H9 (cell line): ENCODE measurements at regions not wholly inside any gene's neighbourhood (a gene's known extent, or its start where the extent isn't known, plus 50 kb on each side); places are given as distances from the start of the nearest gene placed in this dataset.

Experiments used
- DNase-seq: peaks from one replicate; pipeline ENCODE4 v3.0.0-alpha.2; 2017
- H2AFZ ChIP-seq: one replicate; pipeline ENCODE4 v1.6.1; 2013; ENCODE audit warnings: mild to moderate bottlenecking, low read length, control low read depth, moderate library complexity
- H2AK5ac ChIP-seq: 2 replicates; pipeline ENCODE4 v1.6.1; 2013; ENCODE audit warnings: low read length, control low read depth, mixed read lengths; ENCODE audit not compliant: insufficient read length
- H2BK120ac ChIP-seq: one replicate; pipeline ENCODE4 v1.6.1; 2013; ENCODE audit warnings: low read depth, mild to moderate bottlenecking, low read length, control low read depth, inconsistent platforms; ENCODE audit not compliant: poor library complexity, severe bottlenecking
- H2BK12ac ChIP-seq: 2 replicates; pipeline ENCODE4 v1.6.1; 2013; ENCODE audit warnings: low read length, control low read depth, mixed read lengths, low read depth; ENCODE audit not compliant: insufficient read length
- H2BK15ac ChIP-seq: 2 replicates; pipeline ENCODE4 v1.6.1; 2013; ENCODE audit warnings: low read depth, low read length, control low read depth
- H2BK20ac ChIP-seq: one replicate; pipeline ENCODE4 v1.6.1; 2013; ENCODE audit warnings: low read depth, mild to moderate bottlenecking, low read length, control low read depth, inconsistent platforms; ENCODE audit not compliant: poor library complexity, severe bottlenecking
- H2BK5ac ChIP-seq: 2 replicates; pipeline ENCODE4 v1.6.1; 2013; ENCODE audit warnings: low read length, control low read depth, mixed read lengths; ENCODE audit not compliant: insufficient read length
- H3K14ac ChIP-seq: 2 replicates; pipeline ENCODE4 v1.6.1; 2013; ENCODE audit warnings: low read length, control low read depth; ENCODE audit not compliant: insufficient read depth
- H3K18ac ChIP-seq: 2 replicates; pipeline ENCODE4 v1.6.1; 2013; ENCODE audit warnings: low read depth, mild to moderate bottlenecking, mixed read lengths, low read length, control low read depth; ENCODE audit not compliant: insufficient read length
- H3K23ac ChIP-seq: 2 replicates; pipeline ENCODE4 v1.6.1; 2013; ENCODE audit warnings: low read length, control low read depth, mixed read lengths, low read depth; ENCODE audit not compliant: insufficient read length
- H3K23me2 ChIP-seq: 2 replicates; pipeline ENCODE4 v1.6.1; 2013; ENCODE audit warnings: low read depth, mild to moderate bottlenecking, mixed read lengths, low read length, control low read depth; ENCODE audit not compliant: insufficient read length, poor library complexity, severe bottlenecking
- H3K27ac ChIP-seq: 2 replicates; pipeline ENCODE4 v1.5.1; 2013; ENCODE audit warnings: low read length, control low read depth, mixed read lengths, low read depth; ENCODE audit not compliant: insufficient read length
- H3K27me3 ChIP-seq: 2 replicates; pipeline ENCODE4 v1.6.1; 2013; ENCODE audit warnings: low read length, control low read depth, inconsistent platforms; ENCODE audit not compliant: insufficient read depth
- H3K4ac ChIP-seq: 2 replicates; pipeline ENCODE4 v1.6.1; 2013; ENCODE audit warnings: low read depth, mild to moderate bottlenecking, control low read depth, inconsistent platforms, low read length, moderate library complexity
- H3K4me1 ChIP-seq: 2 replicates; pipeline ENCODE4 v1.6.1; 2013; ENCODE audit warnings: low read length, control low read depth, inconsistent platforms; ENCODE audit not compliant: insufficient read depth
- H3K4me2 ChIP-seq: 2 replicates; pipeline ENCODE4 v1.6.1; 2013; ENCODE audit warnings: low read length, control low read depth, mixed read lengths; ENCODE audit not compliant: insufficient read length, insufficient read depth
- H3K56ac ChIP-seq: 2 replicates; pipeline ENCODE4 v1.6.1; 2013; ENCODE audit warnings: low read depth, mild to moderate bottlenecking, mixed read lengths, low read length, control low read depth; ENCODE audit not compliant: insufficient read length
- H3K79me1 ChIP-seq: 2 replicates; pipeline ENCODE4 v1.6.1; 2013; ENCODE audit warnings: low read depth, mild to moderate bottlenecking, moderate library complexity, low read length, control low read depth, inconsistent platforms; ENCODE audit not compliant: insufficient read depth, poor library complexity, severe bottlenecking
- H3K79me2 ChIP-seq: 2 replicates; pipeline ENCODE4 v1.6.1; 2013; ENCODE audit warnings: low read length, control low read depth, inconsistent platforms; ENCODE audit not compliant: insufficient read depth
- H3K9ac ChIP-seq: 2 replicates; pipeline ENCODE4 v1.6.1; 2013; ENCODE audit warnings: low read length, control low read depth, mixed read lengths; ENCODE audit not compliant: insufficient read length; ENCODE audit errors: extremely low read depth
- H3K9me3 ChIP-seq: one replicate; pipeline ENCODE4 v1.6.1; 2013; ENCODE audit warnings: low read depth, low read length, inconsistent platforms; ENCODE audit not compliant: control insufficient read depth
- H3T11ph ChIP-seq: one replicate; pipeline ENCODE4 v1.6.1; 2013; ENCODE audit warnings: mild to moderate bottlenecking, low read length, control low read depth, inconsistent platforms
- H4K20me1 ChIP-seq: one replicate; pipeline ENCODE4 v1.6.1; 2013; ENCODE audit not compliant: control insufficient read depth, insufficient read length, insufficient read depth
- H4K5ac ChIP-seq: 2 replicates; pipeline ENCODE4 v1.6.1; 2013; ENCODE audit warnings: low read depth, mild to moderate bottlenecking, mixed read lengths, low read length, control low read depth; ENCODE audit not compliant: insufficient read length
- H4K8ac ChIP-seq: replicated peaks from 2 replicates; pipeline ENCODE4 v1.6.1; 2013; ENCODE audit warnings: low read length, control low read depth, mixed read lengths, low read depth; ENCODE audit not compliant: insufficient read length
- H4K91ac ChIP-seq: 2 replicates; pipeline ENCODE4 v1.6.1; 2013; ENCODE audit warnings: low read depth, mild to moderate bottlenecking, moderate library complexity, mixed read lengths, low read length, control low read depth; ENCODE audit not compliant: insufficient read length
- H3K27ac Mint-ChIP-seq, 3 experiments: 2 replicates in 2 of 3; 3 replicates in 1 of 3; pipeline ENCODE4 v1.8.0; 2020 to 2021; ENCODE audit warnings: mixed read lengths in 3 of 3, mild to moderate bottlenecking in 1 of 3, moderate library complexity in 1 of 3
- H3K27me3 Mint-ChIP-seq: 2 replicates; pipeline ENCODE4 v1.8.0; 2021; ENCODE audit warnings: low read depth, mild to moderate bottlenecking, moderate library complexity, mixed read lengths
- H3K36me3 Mint-ChIP-seq, 3 experiments: 2 replicates in 2 of 3; 3 replicates in 1 of 3; pipeline ENCODE4 v1.8.0; 2020 to 2021; ENCODE audit warnings: low read depth in 3 of 3, mixed read lengths in 3 of 3; ENCODE audit not compliant: insufficient read depth in 1 of 3
- H3K4me1 Mint-ChIP-seq, 2 experiments: 2 replicates each; pipeline ENCODE4 v1.8.0; 2020; ENCODE audit warnings: mixed read lengths in 2 of 2
- H3K4me3 Mint-ChIP-seq, 2 experiments: 2 replicates in 1 of 2; 3 replicates in 1 of 2; pipeline ENCODE4 v1.8.0; 2020 to 2021; ENCODE audit warnings: mild to moderate bottlenecking in 2 of 2, mixed read lengths in 2 of 2, moderate library complexity in 1 of 2
- H3K9me3 Mint-ChIP-seq, 2 experiments: 2 replicates in 1 of 2; 3 replicates in 1 of 2; pipeline ENCODE4 v1.8.0; 2020; ENCODE audit warnings: mild to moderate bottlenecking in 2 of 2, mixed read lengths in 2 of 2, moderate library complexity in 1 of 2
- WGBS: extraction: QIAGEN DNeasy Blood & Tissue Kit; methylation state at CpG from one replicate; pipeline ENCODE4 v1.1.7; 2013; ENCODE audit warnings: missing lambda C conversion rate, low lambda C conversion rate, mixed read lengths; ENCODE audit not compliant: insufficient read length; ENCODE audit errors: extremely low coverage; 5-methylcytosine and 5-hydroxymethylcytosine counted together
- TF ChIP-seq, protein P1 (sequence below): fragments of 200-600 bp; sonication (generic); conservative IDR thresholded peaks from 3 replicates; pipeline ENCODE4 v1.8.0; 2021; ENCODE audit warnings: antibody characterized with exemption, mild to moderate bottlenecking

DNA sequence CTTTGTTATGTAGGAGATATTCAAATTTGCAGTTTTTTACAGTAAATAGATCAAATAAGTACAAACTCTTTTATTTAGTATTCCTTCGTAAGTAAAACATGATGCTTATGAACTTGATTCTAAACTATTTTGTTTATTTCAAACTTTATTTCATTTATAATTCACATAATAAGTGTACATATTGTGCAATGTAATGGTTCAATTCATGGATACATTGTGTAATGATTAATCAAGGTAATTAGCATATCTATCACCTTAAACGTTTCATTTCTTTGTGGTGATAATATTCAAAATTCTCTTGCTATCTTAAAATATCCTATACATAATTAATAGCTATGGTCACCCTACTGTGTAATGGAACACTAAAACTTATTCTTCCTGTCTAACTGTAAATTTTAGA lies 525.9 kb upstream of the ZNF804A start:
- Histone ChIP-seq H4K91ac (no peak overlapping the region), H3K4me2 (no peak overlapping the region), H2BK15ac (no peak overlapping the region), H3K14ac (no peak overlapping the region), H2AFZ (no peak overlapping the region), H2BK20ac (no peak overlapping the region), H2AK5ac (no peak overlapping the region), H3K4ac (no peak overlapping the region), H3T11ph (no peak overlapping the region), H3K4me1 (no peaks in the 10 kb centered on the region), H3K23me2 (no peaks in the 10 kb centered on the region), H4K8ac (no peak overlapping the region), H3K18ac (no peak overlapping the region), H2BK5ac (no peak overlapping the region), H4K5ac (no peak overlapping the region), H3K27me3 (no peaks in the 10 kb centered on the region), H3K23ac (no peak overlapping the region), H3K27ac (no peak overlapping the region), H3K56ac (no peak overlapping the region), H2BK12ac (no peak overlapping the region), H3K9ac (no peak overlapping the region), H3K9me3 (no peaks in the 10 kb centered on the region), H3K79me1 (no peaks in the 10 kb centered on the region), H4K20me1 (no peaks in the 10 kb centered on the region), H3K79me2 (no peaks in the 10 kb centered on the region), H2BK120ac (no peak overlapping the region)
- no peak for DNase-seq
- Mint-ChIP-seq H3K36me3 (no peaks in the 10 kb centered on the region), H3K27me3 (no peaks in the 10 kb centered on the region), H3K9me3 (no peaks in the 10 kb centered on the region), H3K4me3 (no peak overlapping the region), H3K27ac (no peak overlapping the region), H3K4me1 (peaks cover 3% of the 10 kb centered on the region in 2 experiments; a peak in 3 of 4 replicates)
- no CpG with 5 or more reads among the region's 2 CpGs for WGBS
- TF ChIP-seq, protein P1, sequence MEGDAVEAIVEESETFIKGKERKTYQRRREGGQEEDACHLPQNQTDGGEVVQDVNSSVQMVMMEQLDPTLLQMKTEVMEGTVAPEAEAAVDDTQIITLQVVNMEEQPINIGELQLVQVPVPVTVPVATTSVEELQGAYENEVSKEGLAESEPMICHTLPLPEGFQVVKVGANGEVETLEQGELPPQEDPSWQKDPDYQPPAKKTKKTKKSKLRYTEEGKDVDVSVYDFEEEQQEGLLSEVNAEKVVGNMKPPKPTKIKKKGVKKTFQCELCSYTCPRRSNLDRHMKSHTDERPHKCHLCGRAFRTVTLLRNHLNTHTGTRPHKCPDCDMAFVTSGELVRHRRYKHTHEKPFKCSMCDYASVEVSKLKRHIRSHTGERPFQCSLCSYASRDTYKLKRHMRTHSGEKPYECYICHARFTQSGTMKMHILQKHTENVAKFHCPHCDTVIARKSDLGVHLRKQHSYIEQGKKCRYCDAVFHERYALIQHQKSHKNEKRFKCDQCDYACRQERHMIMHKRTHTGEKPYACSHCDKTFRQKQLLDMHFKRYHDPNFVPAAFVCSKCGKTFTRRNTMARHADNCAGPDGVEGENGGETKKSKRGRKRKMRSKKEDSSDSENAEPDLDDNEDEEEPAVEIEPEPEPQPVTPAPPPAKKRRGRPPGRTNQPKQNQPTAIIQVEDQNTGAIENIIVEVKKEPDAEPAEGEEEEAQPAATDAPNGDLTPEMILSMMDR, result no peak
